DLD1 (cell line): ENCODE measurements at regions not wholly inside any gene's neighbourhood (a gene's known extent, or its start where the extent isn't known, plus 50 kb on each side); places are given as distances from the start of the nearest gene placed in this dataset.

Source experiments
- in situ Hi-C: cut with HindIII; loops from 2 replicates; pipeline ENCODE4 v1.10.0; 2017; ENCODE audit warnings: low sequenced_read_pairs

DNA sequence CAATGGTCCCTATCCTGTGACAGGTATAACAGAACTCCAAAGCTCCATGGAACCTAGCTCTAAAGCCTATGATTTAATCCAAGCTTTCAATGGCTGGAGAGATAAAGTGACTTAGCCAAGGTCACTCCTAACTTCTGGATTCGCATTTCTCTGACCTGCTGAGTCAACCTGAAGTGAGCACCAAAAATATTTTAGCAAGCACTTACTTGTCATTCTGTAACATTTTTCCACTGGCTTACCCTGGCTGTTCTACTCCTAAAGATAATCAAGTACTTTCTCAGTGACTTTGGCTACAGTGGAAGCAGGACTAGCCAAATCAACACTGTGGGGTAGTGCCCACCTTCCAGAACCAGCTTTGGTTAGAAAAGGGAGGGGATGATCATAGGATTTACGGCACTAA lies 188.3 kb downstream of the OGFRL1 start:
- in situ Hi-C loops, result no loop called here

DNA sequence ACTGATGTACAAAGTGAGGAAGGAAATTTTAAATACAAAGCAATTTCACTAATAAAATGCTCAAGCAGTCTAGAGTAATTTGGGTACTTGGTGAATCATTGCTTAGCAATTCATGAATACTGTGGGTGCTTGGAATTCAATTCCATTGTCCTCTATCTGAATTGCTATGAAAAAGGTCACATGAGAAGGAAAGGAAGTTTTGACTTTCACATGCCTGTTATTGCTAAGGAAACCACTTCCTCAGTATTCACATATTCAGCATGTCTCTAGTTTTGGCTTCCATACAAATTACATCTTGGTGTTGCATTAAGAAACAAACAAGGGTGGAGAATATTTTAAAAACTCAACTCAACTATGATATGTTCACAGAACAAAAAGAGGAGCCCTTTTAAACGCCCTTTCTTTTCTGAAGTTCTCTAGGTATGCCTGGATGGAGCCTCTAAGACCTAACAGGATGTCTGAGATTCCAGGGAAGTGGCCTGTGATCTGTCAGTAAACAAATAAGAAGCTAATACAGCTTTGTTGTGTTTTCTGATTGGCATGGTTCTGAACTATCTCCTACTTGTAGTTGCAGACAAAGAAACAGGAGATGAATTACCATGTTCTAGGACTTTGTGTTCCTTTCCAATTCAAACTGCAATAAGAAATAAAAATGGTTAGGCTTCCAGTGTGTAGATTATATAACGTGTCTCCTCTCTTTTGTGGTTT lies 190.4 kb downstream of the OGFRL1 start:
- in situ Hi-C loops, result no loop called here

DNA sequence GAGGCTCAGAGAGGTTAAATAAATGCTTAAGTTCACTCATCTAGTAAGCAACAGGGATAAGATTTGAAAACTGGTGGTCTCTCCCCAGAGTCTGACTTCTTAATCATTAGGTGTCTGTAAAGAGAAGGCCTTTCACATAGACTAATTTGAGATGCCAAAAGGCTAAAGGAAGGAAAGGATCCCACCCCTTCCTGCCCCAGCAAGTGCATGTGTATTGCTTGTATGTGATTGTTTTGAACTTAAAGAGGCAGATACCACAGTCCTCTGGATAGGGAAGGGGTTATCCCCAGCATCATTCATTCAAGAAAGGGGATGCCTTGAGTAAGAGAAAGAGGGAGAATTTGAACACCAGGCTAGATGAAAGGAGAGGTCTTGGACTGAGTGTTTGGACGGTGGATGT lies 192.0 kb downstream of the OGFRL1 start:
- in situ Hi-C loops, result no loop called here

DNA sequence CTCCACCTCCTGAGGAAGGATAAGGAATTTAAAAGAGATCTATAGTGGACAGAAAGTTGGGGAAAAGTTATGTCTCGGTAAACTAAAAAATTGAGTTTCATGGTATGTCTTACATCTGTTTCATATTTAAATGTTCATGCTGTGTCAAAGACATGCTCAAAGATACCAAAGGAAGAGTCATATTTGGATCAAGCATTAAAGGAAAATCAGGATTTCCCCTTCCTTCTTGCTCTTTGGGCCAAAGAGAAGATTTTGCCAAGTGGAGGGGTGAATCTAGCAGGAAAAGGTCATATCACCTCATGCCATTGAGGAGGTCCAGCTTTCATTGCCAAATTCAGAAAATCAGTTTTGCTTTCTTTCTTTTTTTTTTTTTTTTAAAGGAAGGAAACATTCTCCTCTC lies 192.4 kb downstream of the OGFRL1 start:
- in situ Hi-C loops, result no loop called here

DNA sequence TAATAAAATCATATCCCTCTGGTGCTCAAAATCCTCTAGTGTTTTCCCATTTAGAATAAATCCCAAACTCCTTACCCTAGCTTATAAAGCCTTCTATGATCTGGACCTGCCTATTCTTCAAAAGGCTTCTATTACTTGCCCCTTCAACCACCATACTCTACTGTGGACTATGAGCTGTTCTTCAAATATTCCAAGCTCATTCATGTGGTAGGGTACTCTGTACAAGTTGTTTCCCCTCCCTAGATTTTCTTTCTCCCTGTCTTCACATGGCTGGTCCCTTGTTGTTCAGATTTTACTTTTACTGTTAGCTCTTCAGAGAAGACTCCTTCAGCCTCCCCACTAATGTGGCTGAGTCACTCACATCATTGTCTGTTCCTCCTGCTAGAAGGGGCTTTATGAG lies 193.2 kb downstream of the OGFRL1 start:
- in situ Hi-C loops, result no loop called here

DNA sequence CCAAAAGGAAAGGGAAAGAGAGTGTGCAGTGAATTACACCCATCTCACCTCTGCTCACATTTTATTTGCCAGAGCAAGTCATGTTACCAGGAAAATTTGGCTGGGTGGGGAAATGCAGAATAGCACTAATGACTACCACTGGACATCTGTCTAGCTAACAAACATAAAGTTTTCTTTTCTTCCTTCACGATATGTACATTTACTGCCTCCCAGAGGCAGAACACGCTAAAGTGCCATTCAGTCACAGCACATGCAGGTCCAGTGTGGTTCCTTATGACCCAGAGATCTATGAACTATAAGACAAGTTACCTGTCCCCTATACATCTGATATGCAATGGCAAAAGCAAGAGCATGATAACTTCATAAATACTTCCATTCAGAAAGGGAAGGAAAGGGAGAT lies 194.1 kb downstream of the OGFRL1 start:
- in situ Hi-C loops, result no loop called here

DNA sequence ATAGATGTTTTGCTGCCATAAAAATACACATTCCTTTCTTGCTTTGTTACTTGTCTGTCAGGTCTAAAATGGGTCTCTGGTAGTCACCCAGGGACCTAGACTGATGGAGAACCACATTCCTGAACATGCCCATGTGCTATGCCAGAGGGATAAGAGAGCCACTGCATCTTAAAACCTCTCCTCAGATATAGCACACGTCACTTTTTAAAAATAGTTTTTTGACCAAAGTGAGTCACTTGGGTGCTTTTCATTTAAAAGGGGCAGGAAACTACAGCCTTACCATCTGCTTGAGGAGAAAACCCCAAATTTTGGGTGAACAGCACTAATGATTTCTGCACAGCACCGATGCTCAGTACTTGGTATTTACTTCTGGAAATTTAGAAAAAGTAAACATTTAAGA lies 197.8 kb downstream of the OGFRL1 start:
- in situ Hi-C loops, result no loop called here

DNA sequence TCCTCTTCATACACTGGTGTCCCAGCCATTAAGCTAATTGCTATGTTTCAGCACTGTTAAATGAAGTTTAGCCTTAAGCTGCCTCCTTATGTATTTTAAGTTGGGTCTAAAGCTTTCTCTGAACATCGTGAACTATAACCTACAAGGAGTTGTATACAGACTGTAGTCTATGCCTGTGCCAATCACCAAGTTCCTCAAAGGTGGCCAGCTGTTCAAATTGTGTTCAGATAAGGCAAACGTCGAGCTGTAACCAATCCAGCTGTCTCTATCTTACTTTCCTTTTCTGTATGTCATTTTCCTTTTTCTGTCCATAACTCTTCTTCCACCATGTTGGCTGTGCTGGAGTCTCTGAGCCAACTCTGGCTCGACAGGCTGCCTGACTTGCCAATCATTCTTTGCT lies 199.6 kb downstream of the OGFRL1 start:
- in situ Hi-C loops, result no loop called here

DNA sequence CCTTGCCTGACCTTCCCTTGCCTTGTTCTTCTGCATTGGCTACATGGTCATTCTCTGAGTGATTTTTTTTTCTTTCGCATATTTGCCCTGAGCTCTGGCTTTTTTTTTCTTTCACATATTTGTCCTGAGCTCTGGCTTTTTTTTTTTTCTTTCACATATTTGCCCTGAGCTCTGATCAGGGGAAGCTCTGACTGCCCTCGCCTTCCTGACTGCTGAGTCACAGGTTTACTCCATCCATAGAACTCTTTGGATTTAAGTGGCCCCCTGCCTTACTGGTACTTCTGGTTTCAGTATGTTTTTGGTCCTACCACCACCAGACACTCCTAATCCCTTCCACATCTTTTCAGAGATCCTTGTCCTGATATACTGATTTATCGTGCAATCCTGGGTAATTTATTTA lies 201.1 kb downstream of the OGFRL1 start:
- in situ Hi-C loops, result no loop called here

DNA sequence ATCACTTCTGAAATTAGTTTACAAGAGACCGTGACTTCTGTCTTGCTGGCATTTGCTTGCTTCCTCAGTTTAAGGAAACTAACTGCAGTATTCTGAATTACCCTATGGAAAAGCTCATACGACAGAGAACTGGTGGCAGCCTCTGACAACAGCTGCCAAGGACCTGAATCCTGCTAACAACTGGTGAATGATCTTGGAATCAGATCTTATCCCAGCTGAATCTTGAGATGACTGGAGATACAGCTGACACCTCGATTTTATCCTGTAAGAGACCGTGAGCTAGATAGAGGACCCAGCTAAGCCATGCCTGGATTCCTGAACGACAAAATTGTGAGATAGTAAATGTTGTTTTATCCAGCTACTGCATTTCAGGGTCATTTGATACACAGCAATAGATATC lies 202.3 kb downstream of the OGFRL1 start:
- in situ Hi-C loops, result no loop called here

DNA sequence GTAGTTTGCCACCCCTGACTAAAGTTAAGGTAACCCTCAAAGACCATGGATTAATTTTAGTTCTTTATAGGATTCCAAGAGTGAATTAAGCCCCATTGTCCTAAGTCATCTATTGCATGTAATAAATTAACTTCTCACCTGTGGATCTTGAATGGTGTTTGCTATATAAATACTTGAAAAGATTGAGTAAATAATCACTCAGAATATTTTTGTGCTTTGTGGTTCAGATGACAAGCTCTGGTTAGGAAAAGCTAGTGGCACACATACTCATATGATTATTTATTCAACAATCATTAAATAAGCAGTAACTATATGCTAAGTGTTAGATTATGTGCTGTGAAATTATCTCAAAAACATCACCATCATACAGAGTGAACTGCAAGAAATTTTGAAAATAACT lies 203.2 kb downstream of the OGFRL1 start:
- in situ Hi-C loops, result no loop called here

DNA sequence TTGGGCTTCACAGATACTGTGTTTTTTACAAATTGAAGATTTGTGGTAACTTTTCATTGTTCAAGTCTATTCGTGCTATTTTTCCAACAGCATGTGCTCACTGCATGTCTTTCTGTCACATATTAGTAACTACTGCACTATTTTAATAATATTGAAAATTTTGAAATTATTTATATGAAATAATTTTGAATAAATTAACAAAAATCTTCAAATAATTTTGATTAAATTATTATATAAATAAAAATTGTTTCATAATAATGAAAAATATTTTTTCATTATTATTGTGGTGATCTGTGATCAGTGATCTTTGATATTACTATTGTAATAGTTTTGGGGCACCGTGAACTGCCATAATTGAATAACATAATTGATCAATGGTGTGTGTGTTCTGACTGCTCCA lies 204.1 kb downstream of the OGFRL1 start:
- in situ Hi-C loops, result no loop called here

DNA sequence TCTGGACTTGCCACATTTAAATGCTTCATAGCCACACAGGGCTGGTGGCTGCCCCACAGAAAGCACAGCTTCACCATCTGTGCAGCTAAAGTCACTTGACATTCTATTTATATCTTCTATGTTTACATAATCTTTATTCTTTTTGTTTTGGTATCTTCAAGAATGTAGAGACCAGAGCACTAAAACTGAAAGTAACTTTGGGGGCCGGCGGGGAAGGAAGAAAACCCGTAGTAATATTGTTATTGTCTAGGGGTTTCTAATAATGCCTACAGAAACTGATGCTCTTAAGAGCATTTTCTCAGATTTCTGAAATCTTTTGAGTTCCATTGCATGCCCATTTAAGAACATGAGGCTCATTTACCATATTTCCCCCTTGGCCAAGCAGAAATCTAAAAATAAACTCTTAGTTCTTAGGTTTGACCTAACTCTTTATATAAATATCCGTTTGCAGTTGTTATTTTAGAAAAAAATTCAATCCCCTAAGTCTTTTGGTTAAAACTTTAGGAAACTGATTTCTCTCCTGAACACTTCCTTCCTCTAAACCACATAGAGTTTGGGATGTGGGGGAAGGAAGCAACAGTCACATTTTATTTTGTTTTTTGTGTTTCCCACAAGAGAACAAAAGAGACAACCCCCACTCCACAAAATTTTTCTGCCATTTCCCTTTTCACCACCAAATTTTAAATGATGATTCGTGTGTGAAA lies 207.6 kb downstream of the OGFRL1 start:
- in situ Hi-C loops, result no loop called here

DNA sequence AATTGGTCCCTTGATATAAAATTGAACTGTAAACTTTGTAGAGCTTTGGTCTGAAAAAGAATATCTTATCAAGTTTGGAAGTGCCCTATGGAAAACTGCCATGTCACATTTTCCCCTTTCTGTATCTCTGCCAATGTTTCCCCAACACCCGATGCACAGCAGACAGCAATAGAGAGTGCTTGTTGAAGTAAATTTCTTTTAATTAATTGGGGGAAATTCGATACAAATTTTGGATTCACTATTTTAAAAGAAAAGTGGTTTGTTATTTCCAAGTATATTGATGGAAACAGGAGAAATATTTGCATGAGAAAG lies 208.1 kb downstream of the OGFRL1 start:
- in situ Hi-C loops, result no loop called here

DNA sequence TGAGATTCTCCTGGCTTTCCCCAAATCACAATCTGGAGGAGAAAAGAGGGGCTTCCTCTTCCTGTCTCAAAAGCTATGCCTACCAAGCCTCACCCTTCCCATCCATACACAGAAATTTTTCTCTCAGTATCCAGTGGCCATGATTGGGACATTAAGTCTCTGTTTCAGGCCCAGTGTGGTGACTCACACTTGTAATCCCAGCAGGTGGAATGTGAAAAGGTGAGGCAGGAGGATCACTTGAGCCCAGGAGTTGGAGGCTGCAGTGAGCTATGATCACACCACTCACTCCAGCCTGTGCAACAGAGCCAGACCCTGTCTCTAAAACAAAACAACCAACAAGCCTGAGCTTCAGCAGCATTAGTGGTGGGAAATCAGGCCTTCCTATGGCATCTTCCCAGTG lies 210.0 kb downstream of the OGFRL1 start:
- in situ Hi-C loops, result no loop called here

DNA sequence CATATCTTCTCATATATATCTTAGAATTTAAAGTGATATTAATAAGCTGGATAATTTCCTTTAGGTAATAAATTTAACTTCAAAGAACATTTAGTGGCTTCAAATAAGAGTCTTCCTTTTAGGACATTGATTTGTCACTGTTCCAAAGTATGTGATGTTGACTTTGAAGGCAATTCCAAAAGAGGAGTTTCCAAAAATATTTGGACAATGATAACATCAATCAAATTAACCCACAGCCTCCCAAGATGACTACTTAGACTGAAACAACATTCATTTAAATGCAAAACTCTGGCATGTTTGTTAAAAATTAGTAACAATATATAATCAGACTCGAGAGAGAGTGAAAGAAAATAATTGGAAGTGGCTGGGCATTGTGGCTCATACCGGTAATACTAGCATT lies 211.1 kb downstream of the OGFRL1 start:
- in situ Hi-C loops, result loop anchor here (10.0 kb wide), 1 partner anchor 305 kb away; no protein-coding TSS in a partner anchor

DNA sequence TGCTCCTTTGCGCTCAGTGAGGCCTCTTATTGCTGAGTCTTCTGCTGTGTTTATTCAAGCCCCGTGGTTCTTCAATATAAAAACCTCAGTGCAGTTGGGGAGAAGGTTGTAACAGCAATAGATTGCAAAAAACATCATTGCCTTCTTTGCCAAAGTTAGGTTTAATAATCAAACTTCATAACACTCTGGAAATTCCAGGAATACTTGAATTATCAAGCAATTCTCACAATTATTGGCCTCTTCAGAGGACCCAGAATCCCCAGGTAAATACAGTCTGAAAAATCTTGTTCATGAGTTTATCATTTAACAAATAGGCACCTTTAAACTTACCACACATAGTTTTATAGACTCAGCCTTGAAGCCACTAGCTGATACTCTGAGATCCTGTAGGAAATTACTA lies 213.6 kb downstream of the OGFRL1 start:
- in situ Hi-C loops, result loop anchor here (10.0 kb wide), 1 partner anchor 307 kb away; no protein-coding TSS in a partner anchor

DNA sequence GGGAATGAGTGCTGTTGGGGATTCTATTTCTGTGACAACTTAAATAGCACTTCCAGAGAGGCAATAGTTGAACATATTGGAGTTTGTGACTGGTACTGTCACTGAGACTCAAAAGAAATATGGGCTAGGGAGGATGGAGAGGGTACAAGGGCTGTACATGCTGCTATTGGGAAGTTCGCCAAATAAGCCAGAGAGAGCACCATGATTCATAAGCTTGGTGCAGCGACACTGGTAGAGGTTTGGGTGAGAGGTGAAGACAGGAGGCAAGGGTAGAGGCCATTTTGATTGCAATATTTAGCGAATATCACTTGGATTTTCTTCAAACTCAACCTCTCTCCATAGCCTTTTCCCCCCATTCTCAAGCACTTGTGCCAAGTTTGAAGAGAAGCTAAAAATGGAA lies 214.3 kb downstream of the OGFRL1 start:
- in situ Hi-C loops, result loop anchor here (10.0 kb wide), 1 partner anchor 308 kb away; no protein-coding TSS in a partner anchor

DNA sequence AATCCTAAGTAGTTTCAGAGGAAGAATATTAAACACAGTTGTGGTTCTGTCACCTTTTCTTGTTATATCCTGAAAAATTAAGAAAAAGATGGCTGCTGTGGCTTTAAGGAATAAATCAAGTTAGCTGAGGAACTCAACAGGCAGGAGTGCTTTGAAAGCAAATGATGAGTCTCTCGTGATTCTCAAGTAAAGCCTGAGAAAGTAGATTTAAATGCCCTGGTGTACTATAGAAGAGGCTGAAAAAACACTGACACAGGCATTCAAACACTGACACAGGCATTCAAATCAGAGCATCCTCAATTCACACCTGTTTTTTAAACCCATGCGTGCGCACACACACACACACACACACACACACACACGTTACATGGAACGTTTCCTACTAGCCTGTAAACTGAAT lies 218.6 kb downstream of the OGFRL1 start:
- in situ Hi-C loops, result loop anchor here (5.0 to 10.0 kb wide), 2 partner anchors 120 to 312 kb away; no protein-coding TSS in a partner anchor

DNA sequence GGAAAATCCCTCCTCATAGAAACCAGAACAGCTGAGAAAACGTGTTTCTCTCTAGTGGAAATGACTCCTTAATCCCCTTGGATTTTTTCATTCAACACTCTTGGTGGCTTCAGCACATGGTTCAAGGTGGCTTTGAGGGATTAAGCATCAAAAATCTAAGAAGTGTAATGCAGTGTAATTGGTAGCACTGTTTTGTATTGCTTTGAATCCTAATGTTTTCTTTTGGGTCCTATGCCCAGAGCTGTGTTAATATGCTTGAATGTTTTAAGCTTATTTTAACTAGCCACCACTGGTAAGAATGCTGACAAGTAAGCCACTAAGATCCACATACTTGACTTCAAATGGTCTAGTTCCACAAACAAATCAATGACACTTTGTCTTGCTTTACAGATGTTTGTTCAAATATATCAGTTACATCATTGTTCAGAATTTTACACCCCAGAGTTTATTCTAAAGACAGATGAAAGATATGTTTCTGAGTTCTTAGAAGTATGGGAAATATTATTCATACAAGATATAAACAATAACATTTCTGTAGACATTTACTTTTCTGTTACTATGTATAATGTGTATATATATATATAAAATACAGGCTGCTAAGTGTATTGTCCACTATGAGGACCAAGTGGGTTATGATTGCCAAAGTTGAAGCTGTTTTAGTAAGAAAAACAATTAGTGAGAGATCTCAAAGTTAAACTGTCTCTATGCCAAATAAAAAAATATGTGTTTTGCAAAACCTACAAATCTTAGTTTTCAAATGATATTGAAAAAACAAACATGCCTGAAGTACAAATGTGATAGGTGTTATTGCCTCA lies 220.8 kb downstream of the OGFRL1 start:
- in situ Hi-C loops, result loop anchor here (5.0 to 10.0 kb wide), 2 partner anchors 122 to 315 kb away; no protein-coding TSS in a partner anchor

DNA sequence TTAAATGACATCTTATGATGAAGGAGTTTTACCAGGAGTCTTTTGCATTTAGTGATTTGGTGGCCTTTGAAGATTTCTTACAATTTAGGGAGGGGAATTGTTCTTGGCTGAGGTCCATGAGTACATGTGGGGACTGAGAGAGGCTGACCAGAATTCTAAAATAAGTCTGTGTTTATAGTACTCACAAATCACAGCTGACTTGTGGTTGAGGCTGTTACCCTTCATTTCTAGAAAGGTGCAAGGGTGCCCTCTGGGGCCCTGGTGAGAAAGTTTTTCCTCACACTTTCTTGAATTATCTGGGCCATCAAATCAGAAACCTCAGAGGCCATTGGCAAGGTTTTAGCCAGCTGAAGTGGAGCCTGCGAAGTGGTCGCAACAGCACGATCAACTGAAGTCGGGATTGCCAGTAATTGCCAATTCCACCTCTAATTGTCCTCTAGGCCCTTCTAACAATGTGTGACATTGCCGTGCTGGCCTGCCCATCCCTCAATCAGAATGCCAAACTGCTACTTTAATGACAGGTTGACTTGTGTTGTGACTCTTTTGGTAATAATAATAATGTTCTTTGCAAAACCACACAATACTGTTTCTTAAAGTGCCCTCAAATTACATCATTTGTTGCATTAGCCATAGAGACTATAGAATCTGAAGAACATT lies 221.6 kb downstream of the OGFRL1 start:
- in situ Hi-C loops, result no loop called here
